Keratinocyte (primary cell): ENCODE measurements at regions not wholly inside any gene's neighbourhood (a gene's known extent, or its start where the extent isn't known, plus 50 kb on each side); places are given as distances from the start of the nearest gene placed in this dataset.

Experiments used
- DNase-seq: peaks from one replicate; pipeline ENCODE4 v3.0.0-alpha.2; 2011; ENCODE audit warnings: low read depth, missing footprints, low spot score
- FAIRE-seq: peaks from 2 replicates; lab custom pipeline; 2011; peaks lifted over from hg19 to GRCh38; lab: Jason Lieb, UNC
- H2AFZ ChIP-seq: 2 replicates; pipeline ENCODE4 v1.6.0; 2012; ENCODE audit warnings: low read length, control low read depth, inconsistent platforms; ENCODE audit not compliant: control insufficient read depth
- H3K27ac ChIP-seq: 2 replicates; pipeline ENCODE4 v1.5.1; 2011; ENCODE audit warnings: low read length; ENCODE audit not compliant: control insufficient read depth, insufficient read depth
- H3K27me3 ChIP-seq: 3 replicates; pipeline ENCODE4 v1.6.0; 2011; ENCODE audit warnings: low read length; ENCODE audit not compliant: control insufficient read depth, insufficient read depth; ENCODE audit errors: extremely low read depth
- H3K36me3 ChIP-seq, 2 experiments: 2 replicates in 1 of 2; 3 replicates in 1 of 2; pipeline ENCODE4 v1.5.1; 2011; ENCODE audit warnings: low read length in 2 of 2, mild to moderate bottlenecking in 1 of 2; ENCODE audit not compliant: control insufficient read depth in 2 of 2, insufficient read depth in 2 of 2; ENCODE audit errors: extremely low read depth in 1 of 2
- H3K4me1 ChIP-seq: 3 replicates; pipeline ENCODE4 v1.5.1; 2011; ENCODE audit warnings: low read length; ENCODE audit not compliant: control insufficient read depth, insufficient read depth; ENCODE audit errors: extremely low read depth
- H3K4me2 ChIP-seq: 3 replicates; pipeline ENCODE4 v1.6.0; 2011; ENCODE audit warnings: low read depth, low read length; ENCODE audit not compliant: control insufficient read depth, insufficient read depth; ENCODE audit errors: extremely low read depth
- H3K4me3 ChIP-seq, 3 experiments: fragments of 200-600 bp in 1 of 3; sonication (generic) in 1 of 3; 2 replicates in 2 of 3; 3 replicates in 1 of 3; pipeline ENCODE4 v1.5.1; 2011 to 2016; ENCODE audit warnings: low read length in 3 of 3, mild to moderate bottlenecking in 3 of 3, control low read depth in 2 of 3, inconsistent platforms in 1 of 3, low read depth in 1 of 3, mixed read lengths in 1 of 3, mixed run types in 1 of 3, moderate library complexity in 1 of 3; ENCODE audit not compliant: control insufficient read depth in 2 of 3, insufficient read depth in 2 of 3; ENCODE audit errors: extremely low read depth in 1 of 3
- H3K79me2 ChIP-seq: 2 replicates; pipeline ENCODE4 v1.6.0; 2012; ENCODE audit warnings: low read length; ENCODE audit not compliant: control insufficient read depth, insufficient read depth
- H3K9ac ChIP-seq: 3 replicates; pipeline ENCODE4 v1.6.0; 2011; ENCODE audit warnings: low read length; ENCODE audit not compliant: control insufficient read depth, insufficient read depth; ENCODE audit errors: extremely low read depth
- H3K9me1 ChIP-seq: 3 replicates; pipeline ENCODE4 v1.6.0; 2011; ENCODE audit warnings: low read length; ENCODE audit not compliant: control insufficient read depth, insufficient read depth; ENCODE audit errors: extremely low read depth
- H3K9me3 ChIP-seq: 2 replicates; pipeline ENCODE4 v1.5.1; 2012; ENCODE audit warnings: low read depth, low read length; ENCODE audit not compliant: control insufficient read depth
- H4K20me1 ChIP-seq: 3 replicates; pipeline ENCODE4 v1.6.0; 2011; ENCODE audit warnings: low read length; ENCODE audit not compliant: control insufficient read depth, insufficient read depth; ENCODE audit errors: extremely low read depth
- EZH2 ChIP-seq: IDR thresholded peaks from one replicate; pipeline ENCODE4 v1.6.1; 2012; ENCODE audit warnings: inconsistent platforms, mild to moderate bottlenecking, low read length, moderate library complexity
- dilution Hi-C: fragments of 300-500 bp; cut with MboI; formaldehyde crosslinking; loops from one replicate; pipeline ENCODE4 v1.7.0; 2020; ENCODE audit warnings: low sequenced_read_pairs; ENCODE audit not compliant: extremely low pct_ligation_motif_present
- TF ChIP-seq, protein P1 (sequence below), 3 experiments: IDR thresholded peaks in 1 of 3; conservative IDR thresholded peaks in 1 of 3; optimal IDR thresholded peaks in 1 of 3; 2 replicates in 2 of 3; 3 replicates in 1 of 3; pipeline versions ENCODE3 to v1.5.1; 2011; ENCODE audit warnings: low read length in 3 of 3, mild to moderate bottlenecking in 3 of 3, moderate library complexity in 2 of 3, control low read depth in 1 of 3, inconsistent platforms in 1 of 3; ENCODE audit not compliant: insufficient read depth in 2 of 3; ENCODE audit errors: extremely low read depth in 1 of 3

DNA sequence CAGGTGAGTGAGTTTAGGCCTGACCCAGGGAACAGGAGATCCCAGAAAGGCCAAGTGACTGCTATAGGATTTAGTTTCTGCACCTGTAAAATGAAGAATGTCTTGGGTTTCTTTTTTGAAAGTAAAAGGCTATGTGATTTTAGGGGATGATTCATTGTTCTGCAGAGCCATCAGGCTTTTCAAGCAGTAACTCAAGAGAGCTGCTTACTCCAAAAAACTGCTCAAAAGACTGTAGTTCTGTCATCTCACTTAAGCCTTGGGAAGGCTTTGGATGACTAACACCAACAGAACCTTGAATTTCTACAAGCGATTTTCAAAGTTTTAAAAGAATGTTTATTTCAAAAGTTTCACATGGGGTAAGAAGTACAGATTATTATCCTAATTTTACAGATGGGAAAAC is 165.1 kb downstream of the HAUS1 start:
- TF ChIP-seq, protein P1, sequence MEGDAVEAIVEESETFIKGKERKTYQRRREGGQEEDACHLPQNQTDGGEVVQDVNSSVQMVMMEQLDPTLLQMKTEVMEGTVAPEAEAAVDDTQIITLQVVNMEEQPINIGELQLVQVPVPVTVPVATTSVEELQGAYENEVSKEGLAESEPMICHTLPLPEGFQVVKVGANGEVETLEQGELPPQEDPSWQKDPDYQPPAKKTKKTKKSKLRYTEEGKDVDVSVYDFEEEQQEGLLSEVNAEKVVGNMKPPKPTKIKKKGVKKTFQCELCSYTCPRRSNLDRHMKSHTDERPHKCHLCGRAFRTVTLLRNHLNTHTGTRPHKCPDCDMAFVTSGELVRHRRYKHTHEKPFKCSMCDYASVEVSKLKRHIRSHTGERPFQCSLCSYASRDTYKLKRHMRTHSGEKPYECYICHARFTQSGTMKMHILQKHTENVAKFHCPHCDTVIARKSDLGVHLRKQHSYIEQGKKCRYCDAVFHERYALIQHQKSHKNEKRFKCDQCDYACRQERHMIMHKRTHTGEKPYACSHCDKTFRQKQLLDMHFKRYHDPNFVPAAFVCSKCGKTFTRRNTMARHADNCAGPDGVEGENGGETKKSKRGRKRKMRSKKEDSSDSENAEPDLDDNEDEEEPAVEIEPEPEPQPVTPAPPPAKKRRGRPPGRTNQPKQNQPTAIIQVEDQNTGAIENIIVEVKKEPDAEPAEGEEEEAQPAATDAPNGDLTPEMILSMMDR (optimal IDR thresholded peaks at IDR 0.05 in 1 of 3, IDR thresholded peaks at IDR 0.05 in 1 of 3, conservative IDR thresholded peaks at IDR 0.05 in 1 of 3; ENCODE audit: extremely low read depth in 1 of 3, insufficient read depth in 2 of 3, low read length in 3 of 3) = no peak
- no peak for TF ChIP-seq EZH2
- Histone ChIP-seq H3K4me3 (no peak overlapping the region), H3K36me3 (peaks cover 8 to 14% of the 10 kb centered on the region in 2 experiments), H2AFZ (no peak overlapping the region), H3K4me2 (no peak overlapping the region), H3K79me2 (peaks cover 4% of the 10 kb centered on the region), H4K20me1 (no peaks in the 10 kb centered on the region), H3K4me1 (peaks cover 18% of the 10 kb centered on the region), H3K9me3 (no peaks in the 10 kb centered on the region), H3K27me3 (no peaks in the 10 kb centered on the region), H3K9me1 (no peaks in the 10 kb centered on the region), H3K9ac (no peak overlapping the region), H3K27ac (no peak overlapping the region)
- dilution Hi-C loops = no loop called here
- DNase-seq (no peak), FAIRE-seq (no peak)

DNA sequence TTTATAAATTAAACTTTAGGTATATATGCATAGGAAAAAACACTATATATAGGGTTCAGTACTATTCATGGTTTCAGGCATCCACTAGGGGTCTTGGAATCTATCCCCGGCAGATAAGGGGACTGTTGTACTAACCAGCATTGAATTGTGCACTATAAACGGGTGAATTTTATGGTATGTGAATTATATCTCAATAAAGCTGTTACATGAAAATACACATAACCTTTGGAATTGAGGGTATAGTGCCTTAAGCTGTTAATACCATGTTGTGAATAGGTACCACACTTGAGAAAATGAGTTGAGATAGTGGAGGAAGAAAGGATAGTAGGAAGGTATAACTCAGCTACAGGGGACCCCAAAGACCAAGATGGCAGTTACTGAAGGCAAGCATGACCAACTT is 167.3 kb downstream of the HAUS1 start:
- DNase-seq = no peak
- no peak overlapping the region for H3K27ac ChIP-seq
- no peak overlapping the region for H3K4me3 ChIP-seq
- peak; percentile 32 for FAIRE-seq
- H3K9me3 ChIP-seq = no peaks in the 10 kb centered on the region
- peaks cover 2 to 14% of the 10 kb centered on the region in 2 experiments for H3K36me3 ChIP-seq
- no peaks in the 10 kb centered on the region for H3K79me2 ChIP-seq
- H3K9me1 ChIP-seq = no peaks in the 10 kb centered on the region
- no peaks in the 10 kb centered on the region for H4K20me1 ChIP-seq
- H3K4me2 ChIP-seq = no peak overlapping the region
- H2AFZ ChIP-seq = no peak overlapping the region
- H3K4me1 ChIP-seq = peaks cover 14% of the 10 kb centered on the region
- H3K9ac ChIP-seq = no peak overlapping the region
- H3K27me3 ChIP-seq = no peaks in the 10 kb centered on the region
- dilution Hi-C loops = no loop called here
- TF ChIP-seq, protein P1 (optimal IDR thresholded peaks at IDR 0.05 in 1 of 3, IDR thresholded peaks at IDR 0.05 in 1 of 3, conservative IDR thresholded peaks at IDR 0.05 in 1 of 3; ENCODE audit: extremely low read depth in 1 of 3, insufficient read depth in 2 of 3, low read length in 3 of 3) = no peak
- no peak for TF ChIP-seq EZH2
